IMR-90 (cell line): ENCODE measurements at regions not wholly inside any gene's neighbourhood (a gene's known extent, or its start where the extent isn't known, plus 50 kb on each side); places are given as distances from the start of the nearest gene placed in this dataset.

Experiments
- ATAC-seq: fragments of 200-7000 bp; cut with Tn5 transposase; 2 replicates; pipeline ENCODE4 v1.9.1; 2020; ENCODE audit warnings: low read depth, mild to moderate bottlenecking, moderate library complexity
- BruUV-seq: library from RNA; stranded (reverse); fragments of 400-500 nt; replicated peaks from 2 replicates; lab custom pipeline; 2021; lab: Mats Ljungman, UMichigan
- CTCF ChIA-PET: fragments of 300-600 bp; formaldehyde crosslinking; extraction: SDS; loops from one replicate; lab custom pipeline; 2021; ENCODE audit warnings: antibody characterized with exemption; lab: Yijun Ruan, JAX
- POLR2A ChIA-PET: fragments of 300-600 bp; sonication (Branson Sonifier 250); formaldehyde crosslinking; loops from one replicate; lab custom pipeline; 2022; ENCODE audit warnings: antibody characterized with exemption; ENCODE audit not compliant: unreplicated experiment; lab: Charles Lee
- DNase-seq: peaks from one replicate; pipeline ENCODE4 v3.0.0; 2013
- H2AFZ ChIP-seq: replicated peaks from 2 replicates; pipeline ENCODE3; 2013; ENCODE audit warnings: low read length, mild to moderate bottlenecking; ENCODE audit not compliant: poor library complexity
- H2AK5ac ChIP-seq: 2 replicates; pipeline ENCODE4 v1.6.1; 2013; ENCODE audit warnings: low read depth, low read length, inconsistent platforms
- H2AK9ac ChIP-seq: replicated peaks from 2 replicates; pipeline ENCODE3; 2013; ENCODE audit warnings: mild to moderate bottlenecking, low read depth, low read length, moderate library complexity; ENCODE audit not compliant: poor library complexity
- H2BK120ac ChIP-seq: 2 replicates; pipeline ENCODE4 v1.6.1; 2013; ENCODE audit warnings: low read depth, low read length, inconsistent platforms
- H2BK15ac ChIP-seq: 3 replicates; pipeline ENCODE4 v1.6.1; 2013; ENCODE audit warnings: low read depth, low read length, inconsistent platforms
- H2BK20ac ChIP-seq: 2 replicates; pipeline ENCODE4 v1.6.1; 2013; ENCODE audit warnings: low read depth, mild to moderate bottlenecking, inconsistent platforms, low read length, moderate library complexity
- H2BK5ac ChIP-seq: 2 replicates; pipeline ENCODE4 v1.6.1; 2013; ENCODE audit warnings: mild to moderate bottlenecking, low read depth, low read length, inconsistent platforms; ENCODE audit not compliant: poor library complexity, severe bottlenecking
- H3K14ac ChIP-seq: replicated peaks from 2 replicates; pipeline ENCODE4 v1.6.1; 2013; ENCODE audit warnings: low read depth, low read length, inconsistent platforms
- H3K18ac ChIP-seq: 2 replicates; pipeline ENCODE4 v1.6.1; 2013; ENCODE audit warnings: low read depth, low read length, control low read depth
- H3K23ac ChIP-seq: 2 replicates; pipeline ENCODE4 v1.6.1; 2013; ENCODE audit warnings: low read depth, low read length, inconsistent platforms
- H3K27ac ChIP-seq: 2 replicates; pipeline ENCODE4 v1.5.1; 2013; ENCODE audit warnings: mild to moderate bottlenecking, control low read depth, low read length; ENCODE audit not compliant: insufficient read depth
- H3K27me3 ChIP-seq: 2 replicates; pipeline ENCODE4 v1.6.1; 2013; ENCODE audit warnings: low read length; ENCODE audit not compliant: control insufficient read depth, insufficient read depth
- H3K36me3 ChIP-seq: 2 replicates; pipeline ENCODE4 v1.6.1; 2013; ENCODE audit warnings: low read length, mixed read lengths; ENCODE audit not compliant: control insufficient read depth, insufficient read depth
- H3K4ac ChIP-seq: 2 replicates; pipeline ENCODE4 v1.6.1; 2013; ENCODE audit warnings: low read depth, low read length, inconsistent platforms
- H3K4me1 ChIP-seq: 2 replicates; pipeline ENCODE4 v1.6.1; 2013; ENCODE audit warnings: low read length, mixed read lengths; ENCODE audit not compliant: control insufficient read depth, insufficient read depth
- H3K4me2 ChIP-seq: 2 replicates; pipeline ENCODE4 v1.6.1; 2013; ENCODE audit warnings: low read depth, mild to moderate bottlenecking, control low read depth, low read length, moderate library complexity
- H3K4me3 ChIP-seq: 2 replicates; pipeline ENCODE4 v1.5.1; 2013; ENCODE audit warnings: low read depth, mild to moderate bottlenecking, control low read depth, low read length, moderate library complexity; ENCODE audit not compliant: insufficient read depth
- H3K56ac ChIP-seq: 2 replicates; pipeline ENCODE4 v1.6.1; 2013; ENCODE audit warnings: low read length, inconsistent platforms; ENCODE audit not compliant: insufficient read depth; ENCODE audit errors: extremely low read depth
- H3K79me1 ChIP-seq, 2 experiments: 2 replicates each; pipeline ENCODE4 v1.6.1; 2013; ENCODE audit warnings: low read length in 2 of 2, inconsistent platforms in 1 of 2, low read depth in 1 of 2
- H3K9ac ChIP-seq: 2 replicates; pipeline ENCODE4 v1.6.1; 2013; ENCODE audit warnings: low read depth, low read length, control low read depth
- H3K9me1 ChIP-seq: 2 replicates; pipeline ENCODE4 v1.6.1; 2013; ENCODE audit warnings: low read length, inconsistent platforms; ENCODE audit not compliant: insufficient read depth
- H3K9me3 ChIP-seq: 2 replicates; pipeline ENCODE4 v1.6.1; 2013; ENCODE audit warnings: low read length; ENCODE audit not compliant: control insufficient read depth, insufficient read depth
- H4K20me1 ChIP-seq: 2 replicates; pipeline ENCODE4 v1.6.1; 2013; ENCODE audit warnings: low read length, inconsistent platforms; ENCODE audit not compliant: insufficient read depth
- H4K5ac ChIP-seq: 2 replicates; pipeline ENCODE4 v1.6.1; 2013; ENCODE audit warnings: mild to moderate bottlenecking, low read depth, low read length, control low read depth
- H4K8ac ChIP-seq, 2 experiments: 2 replicates each; pipeline ENCODE4 v1.6.1; 2013; ENCODE audit warnings: low read depth in 2 of 2, low read length in 2 of 2, control low read depth in 1 of 2, inconsistent platforms in 1 of 2
- H4K91ac ChIP-seq: 2 replicates; pipeline ENCODE4 v1.6.1; 2013; ENCODE audit warnings: low read depth, low read length, inconsistent platforms; ENCODE audit not compliant: insufficient read depth
- BHLHE40 ChIP-seq: fragments of 150-350 bp; IDR thresholded peaks from 2 replicates; pipeline ENCODE4 v1.6.1; 2016; ENCODE audit warnings: mild to moderate bottlenecking, low read depth, low read length
- CEBPB ChIP-seq: IDR thresholded peaks from 2 replicates; pipeline ENCODE4 v1.6.1; 2012; ENCODE audit warnings: low read depth, low read length, improper control_type of control experiment
- CHD1 ChIP-seq: IDR thresholded peaks from 2 replicates; pipeline ENCODE4 v1.6.1; 2012; ENCODE audit warnings: low read depth, low read length, improper control_type of control experiment
- FOS ChIP-seq: fragments of 150-350 bp; IDR thresholded peaks from 2 replicates; pipeline ENCODE4 v1.6.1; 2016; ENCODE audit warnings: low read depth, low read length
- MAZ ChIP-seq: IDR thresholded peaks from 2 replicates; pipeline ENCODE4 v1.6.1; 2012; ENCODE audit warnings: low read depth, mild to moderate bottlenecking, low read length, improper control_type of control experiment, moderate library complexity, borderline replicate concordance
- NFE2L2 ChIP-seq: fragments of 150-350 bp; IDR thresholded peaks from 2 replicates; pipeline ENCODE4 v1.6.1; 2016; ENCODE audit warnings: low read depth, mild to moderate bottlenecking, low read length
- POLR2A ChIP-seq: IDR thresholded peaks from 2 replicates; pipeline ENCODE4 v1.6.1; 2012; ENCODE audit warnings: mild to moderate bottlenecking, low read depth, low read length
- RAD21 ChIP-seq: IDR thresholded peaks from 2 replicates; pipeline ENCODE4 v1.6.1; 2012; ENCODE audit warnings: low read length, improper control_type of control experiment
- RCOR1 ChIP-seq: IDR thresholded peaks from 2 replicates; pipeline ENCODE4 v1.6.1; 2012; ENCODE audit warnings: mild to moderate bottlenecking, low read length, improper control_type of control experiment; ENCODE audit not compliant: insufficient replicate concordance
- WGBS, 2 experiments: methylation state at CpG; one replicate each; pipeline versions ENCODE4 v1.1.5 to v1.1.7; 2013; ENCODE audit warnings: missing lambda C conversion rate in 2 of 2; ENCODE audit not compliant: insufficient read length in 1 of 2; ENCODE audit errors: extremely low coverage in 2 of 2; 5-methylcytosine and 5-hydroxymethylcytosine counted together
- dilution Hi-C: fragments of 300-500 bp; cut with HindIII; formaldehyde crosslinking; loops from one replicate; pipeline ENCODE4 v1.14.3; 2018; ENCODE audit warnings: low sequenced_read_pairs; ENCODE audit not compliant: unreplicated experiment
- in situ Hi-C: fragments of 300-500 bp; cut with MboI; formaldehyde crosslinking; loops from 3 replicates; pipeline ENCODE4 v1.14.3; 2019; ENCODE audit warnings: low sequenced_read_pairs, inconsistent platforms, mixed read lengths
- intact Hi-C: fragments of 100-400 bp; cut with micrococcal nuclease; formaldehyde crosslinking; loops from 2 replicates; pipeline ENCODE4 v1.10.0; 2022

DNA sequence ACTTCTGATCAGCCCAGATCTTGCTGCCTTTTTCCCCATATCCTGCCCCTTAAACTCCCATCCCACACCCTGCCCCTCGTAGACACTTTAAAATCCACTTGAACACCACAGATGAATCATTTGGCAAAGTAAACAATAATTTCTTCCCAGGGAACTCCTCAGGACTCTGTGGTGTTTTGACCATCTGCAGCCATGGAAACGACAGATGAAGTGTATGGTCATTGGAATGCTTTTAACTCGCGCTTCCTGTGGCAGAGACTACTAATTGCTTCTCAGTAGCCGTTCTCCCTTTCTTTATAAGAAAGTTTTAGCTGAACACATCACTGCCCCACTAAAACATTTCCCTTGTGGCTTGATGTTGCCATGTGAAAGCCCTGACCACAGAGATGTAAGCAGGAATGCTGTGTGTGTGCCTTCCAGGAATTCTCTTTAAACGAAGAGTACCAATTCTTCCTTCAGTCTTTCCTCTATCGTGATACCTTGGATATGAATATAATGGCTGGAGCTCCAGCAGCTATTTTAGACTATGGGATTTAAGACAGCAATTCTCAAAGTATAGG lies 92.7 kb upstream of the PARD3B start:
- Histone ChIP-seq H4K8ac (peak overlapping the region in 1 of 2 experiments; percentile 53; a peak in 2 of 4 replicates), H2BK20ac (peak overlapping the region; percentile 37; the same call in 1 of the 2 replicates), H3K4me3 (peak overlapping the region; percentile 22; the same call in 1 of the 2 replicates), H3K4me1 (peaks cover 7% of the 10 kb centered on the region), H3K23ac (peak overlapping the region; percentile 66; the same call in 1 of the 2 replicates), H2AK9ac (no peak overlapping the region), H3K36me3 (no peaks in the 10 kb centered on the region), H3K14ac (0 out of 2 replicates have a peak overlapping the region, but pooled peaks have one; percentile 30), H2BK15ac (0 out of 3 replicates have a peak overlapping the region, but pooled peaks have one; percentile 9), H4K20me1 (no peaks in the 10 kb centered on the region), H2BK5ac (peak overlapping the region; percentile 62), H3K9me1 (0 out of 2 replicates have a peak, but pooled peaks cover 7% of the 10 kb centered on the region), H4K91ac (no peak overlapping the region; the same call in 1 of the 2 replicates), H2BK120ac (peak overlapping the region; percentile 60), H3K18ac (peak overlapping the region; percentile 46; the same call in 1 of the 2 replicates), H3K27me3 (no peaks in the 10 kb centered on the region), H4K5ac (no peak overlapping the region), H3K4ac (peak overlapping the region; percentile 54; the same call in 1 of the 2 replicates), H3K27ac (peak overlapping the region; percentile 31; the same call in 1 of the 2 replicates), H2AK5ac (no peak overlapping the region), H2AFZ (peak overlapping the region; percentile 75), H3K9ac (no peak overlapping the region; the same call in none of the 2 replicates), H3K79me1 (no peaks in the 10 kb centered on the region), H3K4me2 (peak overlapping the region; percentile 75), H3K56ac (peak overlapping the region; percentile 13; the same call in 1 of the 2 replicates), H3K9me3 (no peaks in the 10 kb centered on the region)
- in situ Hi-C loops (no loop called here), intact Hi-C loops (loop anchor here (2.0 to 5.0 kb wide), 3 partner anchors 92 to 240 kb away; partner anchors contain the start of gene PARD3B), dilution Hi-C loops (no loop called here)
- TF ChIP-seq POLR2A = peak; percentile 72
- no peak; the same call in none of the 2 replicates for TF ChIP-seq RAD21
- peak; percentile 69 for TF ChIP-seq RCOR1
- TF ChIP-seq CEBPB = peak; percentile 53; the same call in 1 of the 2 replicates
- TF ChIP-seq NFE2L2 = no peak
- TF ChIP-seq MAZ = 0 out of 2 replicates have a peak, but pooled peaks have one; percentile 15
- peak; percentile 73 for TF ChIP-seq FOS
- TF ChIP-seq BHLHE40 = peak; percentile 58; the same call in 1 of the 2 replicates
- TF ChIP-seq CHD1 = peak; percentile 46; the same call in 1 of the 2 replicates
- no TSS peak for BruUV-seq
- WGBS, 2 experiments = no CpG with 5 or more reads among the region's 7 CpGs
- peak; percentile 98 for DNase-seq
- POLR2A ChIA-PET = interaction anchor here (0.5 kb wide), 1 partner anchor 11 kb away, joined by 4 read pairs; no protein-coding TSS in a partner anchor
- CTCF ChIA-PET = interaction anchor here (0.6 kb wide), 1 partner anchor 1199 kb away, joined by 3 read pairs; no protein-coding TSS in a partner anchor
- peak; percentile 98 for ATAC-seq
